Activated CD4-positive, alpha-beta T cell treated with anti-CD3 and anti-CD28 coated beads, Interleukin-2, Interleukin-6, amounts not matched to agents 100 ng/mL and 50 ng/mL, durations not matched to agents 16 hours and 8 hours (primary cell): ENCODE measurements at regions not wholly inside any gene's neighbourhood (a gene's known extent, or its start where the extent isn't known, plus 50 kb on each side); places are given as distances from the start of the nearest gene placed in this dataset.
"Not testable (repeated sequence)": the region's sequence is repeated elsewhere in the genome, so short reads cannot be mapped to it uniquely, and the experiment has no call there.

Experiments
- DNase-seq: peaks from one replicate; pipeline ENCODE4 v3.0.0-alpha.2; 2020

GRCh38 chr3:27552708-27553107, 68.5 kb upstream of the SLC4A7 start:
- not testable (repeated sequence) for DNase-seq

GRCh38 chr3:27551413-27551812, 67.2 kb upstream of the SLC4A7 start:
- not testable (repeated sequence) for DNase-seq

GRCh38 chr3:27545061-27545460, 60.9 kb upstream of the SLC4A7 start:
- DNase-seq: no peak

GRCh38 chr3:27544372-27544865, 60.2 kb upstream of the SLC4A7 start:
- no peak for DNase-seq

- no peak for DNase-seq
Observed at GRCh38 chr3:27542476-27542875, 58.3 kb upstream of the SLC4A7 start.

- no peak for DNase-seq
Observed at GRCh38 chr3:27540231-27540630, 56.0 kb upstream of the SLC4A7 start.

GRCh38 chr3:27536491-27536890, 52.3 kb upstream of the SLC4A7 start:
- DNase-seq: no peak

- DNase-seq: no peak
Observed at GRCh38 chr3:27535809-27536392, 51.7 kb upstream of the SLC4A7 start.

- peak; percentile 87 for DNase-seq
Observed at GRCh38 chr3:27533718-27534573, 49.8 kb upstream of the SLC4A7 start.
